SIG-M5 (cell line): ENCODE measurements at regions not wholly inside any gene's neighbourhood (a gene's known extent, or its start where the extent isn't known, plus 50 kb on each side); places are given as distances from the start of the nearest gene placed in this dataset.
A peak's percentile ranks its signal among the peaks of the same experiment; 100 is the strongest.
"Not testable (repeated sequence)": the region's sequence is repeated elsewhere in the genome, so short reads cannot be mapped to it uniquely, and the experiment has no call there.

ENCODE experiments used
- DNase-seq: peaks from one replicate; lab custom pipeline; 2025; lab: John Stamatoyannopoulos, UW

- DNase-seq, result no peak
Measured at GRCh38 chr3:180420016-180420415, 181.9 kb upstream of the TTC14 start.

- no peak for DNase-seq
Measured at GRCh38 chr3:180420804-180421203, 181.2 kb upstream of the TTC14 start.

- no peak for DNase-seq
Measured at GRCh38 chr3:180421221-180421620, 180.7 kb upstream of the TTC14 start.

- DNase-seq, result no peak
Measured at GRCh38 chr3:180421721-180422120, 180.2 kb upstream of the TTC14 start.

GRCh38 chr3:180424305-180424704 lies 177.7 kb upstream of the TTC14 start:
- DNase-seq, result not testable (repeated sequence)

GRCh38 chr3:180430896-180431295 lies 171.1 kb upstream of the TTC14 start:
- no peak for DNase-seq

GRCh38 chr3:180433152-180433551 lies 168.8 kb upstream of the TTC14 start:
- DNase-seq, result no peak

GRCh38 chr3:180447136-180447535 lies 154.8 kb upstream of the TTC14 start:
- no peak for DNase-seq

GRCh38 chr3:180448407-180448806 lies 153.6 kb upstream of the TTC14 start:
- not testable (repeated sequence) for DNase-seq

- DNase-seq, result peak; percentile 73
Measured at GRCh38 chr3:180457225-180457624, 144.7 kb upstream of the TTC14 start.

- no peak for DNase-seq
Measured at GRCh38 chr3:180466401-180467011, 135.5 kb upstream of the TTC14 start.

GRCh38 chr3:180467177-180467576 lies 134.8 kb upstream of the TTC14 start:
- no peak for DNase-seq

- no peak for DNase-seq
Measured at GRCh38 chr3:180469149-180469548, 132.8 kb upstream of the TTC14 start.

- no peak for DNase-seq
Measured at GRCh38 chr3:180478695-180479094, 123.3 kb upstream of the TTC14 start.

- DNase-seq, result no peak
Measured at GRCh38 chr3:180492047-180492446, 109.9 kb upstream of the TTC14 start.

GRCh38 chr3:180496995-180497394 lies 105.0 kb upstream of the TTC14 start:
- no peak for DNase-seq

GRCh38 chr3:180516368-180516767 lies 85.6 kb upstream of the TTC14 start:
- no peak for DNase-seq

- no peak for DNase-seq
Measured at GRCh38 chr3:180523040-180523439, 78.9 kb upstream of the TTC14 start.

- DNase-seq, result no peak
Measured at GRCh38 chr3:180528843-180529242, 73.1 kb upstream of the TTC14 start.

GRCh38 chr3:180529778-180530177 lies 72.2 kb upstream of the TTC14 start:
- DNase-seq, result no peak

- DNase-seq, result no peak
Measured at GRCh38 chr3:180530276-180530675, 71.7 kb upstream of the TTC14 start.

GRCh38 chr3:180531303-180532278 lies 70.4 kb upstream of the TTC14 start:
- DNase-seq, result no peak

GRCh38 chr3:180534828-180535227 lies 67.1 kb upstream of the TTC14 start:
- DNase-seq, result no peak
